NCI-H345 treated with DMSO at 0.1 percent for 48 hours (cell line): ENCODE measurements at regions not wholly inside any gene's neighbourhood (a gene's known extent, or its start where the extent isn't known, plus 50 kb on each side); places are given as distances from the start of the nearest gene placed in this dataset.
"Not testable (repeated sequence)": the region's sequence is repeated elsewhere in the genome, so short reads cannot be mapped to it uniquely, and the experiment has no call there.

ENCODE experiments used
- DNase-seq: peaks from one replicate; lab custom pipeline; 2025; ENCODE audit not compliant: unreplicated experiment; lab: John Stamatoyannopoulos, UW

- no peak for DNase-seq
Measured at GRCh38 chr9:109974143-109974917, 194.3 kb downstream of the PALM2AKAP2 start.

DNA sequence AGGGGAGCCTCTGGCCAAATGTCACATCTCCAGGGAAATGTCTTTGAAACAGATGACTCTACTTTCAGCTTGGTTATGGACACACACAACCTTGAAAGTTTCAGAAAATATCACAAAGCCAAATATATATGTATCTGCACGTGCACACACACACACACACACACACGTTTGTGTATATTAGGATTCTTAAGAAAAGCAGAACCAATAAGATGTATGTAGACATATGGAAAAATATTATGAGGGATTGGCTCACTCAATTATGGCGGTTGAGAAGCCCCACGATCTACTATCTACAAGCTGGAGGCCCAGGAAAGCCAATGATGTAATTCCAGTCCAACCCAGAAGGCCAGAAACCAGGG, 194.9 kb downstream of the PALM2AKAP2 start:
- no peak for DNase-seq

DNA sequence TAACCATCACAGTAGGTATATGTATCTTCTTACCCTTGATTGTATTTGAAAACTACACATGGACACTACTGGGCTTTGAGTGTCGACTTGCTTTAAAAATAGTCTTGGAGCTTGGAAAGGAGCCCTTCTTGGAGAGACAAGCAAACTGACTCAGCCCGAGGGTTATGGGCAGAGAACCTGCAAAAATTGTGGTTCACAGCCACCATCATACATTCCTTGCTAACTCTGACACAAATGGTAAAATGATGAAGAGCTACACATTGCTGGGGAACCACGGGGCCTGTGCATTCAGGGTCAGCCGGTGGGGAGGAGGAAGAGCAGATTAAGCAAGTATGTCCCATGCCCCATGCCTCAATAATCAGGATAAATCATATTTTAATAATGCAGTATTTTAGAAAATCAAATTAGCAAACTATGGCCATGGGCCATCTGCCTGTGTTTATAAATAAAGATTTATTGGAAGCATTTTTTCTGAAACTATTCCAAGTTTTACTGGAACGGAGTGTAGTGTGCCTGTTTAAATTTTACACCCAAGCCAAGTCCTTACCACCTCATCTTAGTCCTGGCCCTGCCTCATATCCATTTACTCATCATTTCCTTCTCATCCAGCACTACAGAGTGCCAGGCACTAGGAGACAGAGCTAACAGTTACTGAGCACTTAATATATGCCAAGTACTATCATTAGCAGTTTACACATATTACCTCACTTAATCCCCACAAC, 195.7 kb downstream of the PALM2AKAP2 start:
- no peak for DNase-seq

- DNase-seq: no peak
Measured at GRCh38 chr9:109976303-109976702, 196.3 kb downstream of the PALM2AKAP2 start.

GRCh38 chr9:109977521-109977920, 197.5 kb downstream of the PALM2AKAP2 start:
- DNase-seq: no peak

GRCh38 chr9:109981091-109981490, 201.1 kb downstream of the PALM2AKAP2 start:
- no peak for DNase-seq

- DNase-seq: no peak
Measured at GRCh38 chr9:109986521-109986991, 206.6 kb downstream of the PALM2AKAP2 start.

GRCh38 chr9:109989296-109989695, 209.3 kb downstream of the PALM2AKAP2 start:
- DNase-seq: no peak

DNA sequence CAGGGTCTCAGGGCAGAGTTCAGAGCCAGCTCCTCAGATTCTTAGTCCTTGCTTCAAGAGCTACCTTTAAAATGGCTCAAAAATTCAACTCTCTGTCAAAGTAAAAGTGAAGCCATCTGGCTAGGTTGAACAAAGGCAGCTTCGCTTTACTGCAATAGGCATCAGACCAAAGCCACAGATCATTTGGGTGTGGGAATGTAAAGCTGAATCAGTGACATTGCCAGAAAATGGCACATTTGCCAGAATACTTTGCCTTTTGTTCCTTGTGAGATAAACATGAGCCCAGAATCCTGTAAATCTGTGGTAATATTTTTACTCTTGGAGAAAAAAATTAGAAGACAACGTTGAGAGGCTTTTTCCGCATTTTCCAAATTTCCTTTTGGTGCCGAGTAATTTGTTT, 210.5 kb downstream of the PALM2AKAP2 start:
- DNase-seq: no peak

GRCh38 chr9:109992293-109992692, 212.3 kb downstream of the PALM2AKAP2 start:
- no peak for DNase-seq

DNA sequence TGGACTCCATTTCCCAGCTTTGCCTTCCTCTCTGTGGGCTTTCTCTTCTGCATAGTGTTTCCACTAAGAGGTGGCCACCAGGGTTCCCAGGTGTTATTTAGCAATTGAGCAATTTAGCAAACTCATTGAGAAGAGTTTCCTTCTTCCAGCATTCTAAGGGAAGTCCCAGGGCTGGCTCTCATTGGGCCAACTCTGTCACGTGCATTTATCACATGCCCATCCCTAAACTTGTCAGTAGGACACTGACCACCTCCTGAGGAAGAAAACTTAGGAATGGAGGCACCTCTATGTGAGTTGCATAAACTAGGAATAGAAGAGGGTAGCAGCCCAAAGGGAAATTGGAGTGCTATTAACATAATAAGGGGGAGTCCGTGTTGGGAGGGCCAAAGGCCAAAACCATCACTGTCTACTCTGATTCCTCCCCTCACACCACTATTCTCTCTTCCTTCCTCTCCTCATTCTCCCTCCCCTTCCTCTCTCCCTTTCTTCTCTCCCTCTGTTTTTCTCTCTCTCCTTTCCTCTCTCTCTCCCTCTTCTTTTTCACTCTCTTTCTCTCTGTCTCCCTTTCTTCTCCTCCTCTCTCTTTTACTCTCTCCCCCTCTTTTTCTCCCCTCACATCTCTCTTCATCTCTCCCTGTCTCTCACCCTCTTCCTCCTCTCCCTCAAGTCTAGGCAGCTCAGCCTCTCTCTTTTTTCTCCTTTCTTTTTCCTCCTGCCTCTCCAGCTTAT, 213.4 kb downstream of the PALM2AKAP2 start:
- DNase-seq: no peak

DNA sequence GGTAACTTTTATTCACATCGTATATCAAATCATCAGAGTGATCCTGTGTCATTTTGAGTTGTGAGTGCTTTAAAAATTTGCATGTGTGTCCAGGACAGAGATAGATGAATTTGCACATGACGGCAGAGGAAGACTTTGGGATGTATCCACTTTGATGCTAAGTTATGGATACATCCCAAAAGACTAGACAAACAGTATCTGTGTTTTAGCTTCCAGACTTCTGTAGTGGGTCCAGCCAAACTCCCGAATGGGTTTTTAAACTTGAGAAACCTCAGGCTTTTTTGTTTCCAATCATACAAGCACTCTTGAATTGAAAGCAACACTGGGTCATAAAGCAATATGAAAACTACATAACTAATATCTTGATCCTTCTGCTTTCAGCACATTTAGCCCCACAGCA, 213.8 kb downstream of the C9orf152 start:
- DNase-seq: no peak

DNA sequence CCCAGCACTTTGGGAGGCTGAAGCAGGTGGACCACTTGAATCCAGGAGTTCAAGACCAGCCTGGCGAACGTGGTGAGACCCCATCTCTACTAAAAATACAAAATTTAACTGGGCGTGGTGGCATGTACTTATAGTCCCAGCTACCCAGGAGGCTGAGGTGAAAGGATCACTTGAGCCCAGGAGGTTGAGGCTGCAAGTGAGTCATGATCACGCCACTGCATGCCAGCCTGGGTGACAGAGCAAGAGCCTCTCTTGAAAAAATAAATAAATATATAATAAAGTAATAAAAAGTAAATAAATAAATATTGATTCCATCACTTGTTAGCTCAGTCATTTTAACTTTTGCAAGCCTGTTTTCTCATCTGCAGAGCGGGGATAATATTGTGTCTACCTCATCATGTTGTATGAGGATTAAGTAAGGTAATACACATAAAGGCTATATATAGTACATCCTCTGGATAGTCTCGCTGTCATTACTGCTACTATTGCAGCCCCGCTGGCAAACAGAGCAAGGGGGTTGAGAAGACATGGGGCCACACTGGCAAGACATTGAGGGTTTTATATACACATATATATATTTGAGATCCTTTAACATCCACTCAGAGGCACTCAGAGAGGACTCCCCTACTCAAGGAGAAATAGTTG, 210.9 kb downstream of the C9orf152 start:
- no peak for DNase-seq

DNA sequence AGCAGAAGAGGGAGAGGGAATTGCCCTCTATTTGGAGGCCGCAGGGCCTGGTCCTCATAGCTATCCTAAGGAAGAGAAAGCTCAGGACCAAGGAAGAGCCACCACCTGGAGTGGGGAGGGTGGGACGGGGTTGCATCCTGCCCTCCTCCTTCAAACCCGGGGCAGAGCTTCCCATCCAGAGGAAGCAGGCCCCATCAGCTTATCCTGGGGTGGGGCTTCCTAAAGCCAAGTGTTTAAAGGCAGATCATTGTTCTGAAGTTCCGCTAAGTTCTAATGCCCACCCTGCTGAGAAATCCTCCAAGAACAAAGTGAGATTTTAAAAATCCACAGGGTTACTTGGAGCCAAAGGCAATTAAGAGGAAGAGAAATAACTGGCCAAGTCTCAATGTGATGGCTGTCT, 210.3 kb downstream of the C9orf152 start:
- no peak for DNase-seq

- DNase-seq: not testable (repeated sequence)
Measured at GRCh38 chr9:110005521-110005920, 202.4 kb downstream of the C9orf152 start.

DNA sequence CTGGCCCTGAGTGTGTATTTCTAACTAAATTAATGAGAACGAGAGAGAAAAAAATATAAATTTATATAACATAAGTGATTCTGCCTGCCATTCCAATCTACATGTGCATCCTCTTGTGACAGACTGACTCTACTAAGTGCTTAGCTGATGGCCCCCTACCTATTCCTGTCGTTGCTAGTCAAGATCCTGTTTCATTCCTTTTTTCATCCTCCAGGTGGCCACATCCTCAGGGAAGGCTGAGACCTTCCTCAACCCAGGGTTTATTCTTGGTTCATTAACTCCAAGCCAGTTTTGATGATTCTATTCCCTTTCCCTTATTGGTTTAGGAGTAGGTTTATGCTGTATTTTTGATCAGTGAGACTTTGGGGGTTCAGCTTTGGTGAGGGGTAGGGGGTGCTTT, 201.3 kb downstream of the C9orf152 start:
- DNase-seq: no peak

- DNase-seq: no peak
Measured at GRCh38 chr9:110007477-110008270, 200.3 kb downstream of the C9orf152 start.

GRCh38 chr9:110008663-110009062, 199.3 kb downstream of the C9orf152 start:
- no peak for DNase-seq

DNA sequence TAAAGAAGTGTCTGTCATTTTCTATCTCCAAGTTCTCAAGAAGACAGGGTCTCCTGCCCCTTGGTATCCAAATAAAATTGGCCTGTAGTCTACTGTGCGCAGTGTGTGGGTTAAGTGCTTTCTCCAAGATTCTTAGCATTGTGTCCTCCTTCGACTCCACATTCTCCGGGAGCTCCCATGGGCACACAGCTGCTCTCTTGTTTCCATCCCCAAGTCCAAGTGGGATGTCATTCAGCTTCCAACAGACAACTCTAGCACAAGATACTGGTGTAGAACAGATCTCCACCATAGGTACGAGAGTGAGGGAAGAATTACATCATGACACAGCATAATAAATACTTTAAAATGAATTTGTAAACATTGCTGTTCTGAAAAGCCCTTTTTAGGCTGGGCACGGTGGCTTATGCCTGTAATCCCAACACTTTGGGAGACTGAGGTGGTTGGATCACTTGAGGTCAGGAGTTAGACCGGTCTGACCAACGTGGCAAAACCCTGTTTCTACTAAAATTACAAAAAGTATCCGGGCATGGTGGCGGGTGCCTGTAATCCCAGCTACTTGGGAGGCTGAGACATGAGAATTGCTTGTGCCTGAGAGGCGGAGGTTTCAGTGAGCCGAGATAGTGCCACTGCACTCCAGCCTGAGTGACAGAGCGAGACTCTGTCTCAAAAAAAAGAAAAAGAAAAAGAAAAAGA, 196.2 kb downstream of the C9orf152 start:
- DNase-seq: no peak

- no peak for DNase-seq
Measured at GRCh38 chr9:110013064-110013463, 194.9 kb downstream of the C9orf152 start.
